CD4-positive, alpha-beta T cell treated with Interleukin-6 at 100 ng/mL for 8 hours (primary cell): ENCODE measurements at regions not wholly inside any gene's neighbourhood (a gene's known extent, or its start where the extent isn't known, plus 50 kb on each side); places are given as distances from the start of the nearest gene placed in this dataset.

Experiments used
- DNase-seq: peaks from one replicate; pipeline ENCODE4 v3.0.0-alpha.2; 2020; ENCODE audit warnings: mixed read lengths, low spot score

GRCh38 chr2:128380061-128380889 lies 61.6 kb upstream of the HS6ST1 start:
- no peak for DNase-seq

GRCh38 chr2:128380961-128381938 lies 62.6 kb upstream of the HS6ST1 start:
- no peak for DNase-seq

- no peak for DNase-seq
Observed at GRCh38 chr2:128384446-128384845, 65.8 kb upstream of the HS6ST1 start.

GRCh38 chr2:128384956-128385355 lies 66.3 kb upstream of the HS6ST1 start:
- no peak for DNase-seq

GRCh38 chr2:128385365-128385764 lies 66.7 kb upstream of the HS6ST1 start:
- DNase-seq, result no peak

- no peak for DNase-seq
Observed at GRCh38 chr2:128386066-128386465, 67.4 kb upstream of the HS6ST1 start.

GRCh38 chr2:128388499-128388941 lies 69.9 kb upstream of the HS6ST1 start:
- DNase-seq, result no peak

- DNase-seq, result no peak
Observed at GRCh38 chr2:128389388-128390086, 70.9 kb upstream of the HS6ST1 start.

GRCh38 chr2:128390256-128390990 lies 71.8 kb upstream of the HS6ST1 start:
- DNase-seq, result no peak

- DNase-seq, result no peak
Observed at GRCh38 chr2:128390991-128391630, 72.4 kb upstream of the HS6ST1 start.

GRCh38 chr2:128391679-128392078 lies 73.0 kb upstream of the HS6ST1 start:
- no peak for DNase-seq

GRCh38 chr2:128392207-128392606 lies 73.5 kb upstream of the HS6ST1 start:
- no peak for DNase-seq

GRCh38 chr2:128394007-128394730 lies 75.5 kb upstream of the HS6ST1 start:
- no peak for DNase-seq

- no peak for DNase-seq
Observed at GRCh38 chr2:128395196-128395595, 76.5 kb upstream of the HS6ST1 start.

GRCh38 chr2:128395640-128396499 lies 77.2 kb upstream of the HS6ST1 start:
- no peak for DNase-seq

- no peak for DNase-seq
Observed at GRCh38 chr2:128396500-128396891, 77.8 kb upstream of the HS6ST1 start.

- DNase-seq, result no peak
Observed at GRCh38 chr2:128396946-128397345, 78.3 kb upstream of the HS6ST1 start.

GRCh38 chr2:128399256-128399655 lies 80.6 kb upstream of the HS6ST1 start:
- DNase-seq, result no peak

- no peak for DNase-seq
Observed at GRCh38 chr2:128399690-128400291, 81.1 kb upstream of the HS6ST1 start.
